Activated effector memory CD4-positive, alpha-beta T cell treated with anti-CD3 and anti-CD28 coated beads, Interleukin-2, amount 50 U/mL, for 16 hours (primary cell): ENCODE measurements at regions not wholly inside any gene's neighbourhood (a gene's known extent, or its start where the extent isn't known, plus 50 kb on each side); places are given as distances from the start of the nearest gene placed in this dataset.

ENCODE experiments used
- DNase-seq: peaks from one replicate; pipeline ENCODE4 v3.0.0-alpha.2; 2020

GRCh38 chr4:13118633-13119032, 365.5 kb downstream of the RAB28 start:
- DNase-seq: no peak

GRCh38 chr4:13117185-13117584, 367.0 kb downstream of the RAB28 start:
- DNase-seq: no peak

DNA sequence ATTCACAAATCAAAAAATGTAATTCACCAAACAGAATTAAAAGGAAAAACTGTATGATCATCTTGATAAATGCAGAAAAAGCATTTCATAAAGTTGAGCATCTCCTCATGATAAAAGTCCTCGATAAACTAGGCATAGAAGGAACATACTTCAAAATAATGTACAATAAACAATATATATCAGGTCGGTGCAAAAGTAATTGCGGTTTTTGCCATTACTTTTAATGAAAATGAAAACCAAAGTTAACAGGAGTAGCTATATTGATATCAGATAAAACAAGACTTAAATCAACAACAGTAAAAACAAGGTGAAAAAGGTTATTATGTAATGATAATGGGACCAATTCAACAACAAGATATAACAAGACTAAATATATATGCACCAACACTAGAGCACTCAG, 372.1 kb downstream of the RAB28 start:
- DNase-seq: no peak

- DNase-seq: no peak
Measured at GRCh38 chr4:13109536-13109935, 374.6 kb downstream of the RAB28 start.

DNA sequence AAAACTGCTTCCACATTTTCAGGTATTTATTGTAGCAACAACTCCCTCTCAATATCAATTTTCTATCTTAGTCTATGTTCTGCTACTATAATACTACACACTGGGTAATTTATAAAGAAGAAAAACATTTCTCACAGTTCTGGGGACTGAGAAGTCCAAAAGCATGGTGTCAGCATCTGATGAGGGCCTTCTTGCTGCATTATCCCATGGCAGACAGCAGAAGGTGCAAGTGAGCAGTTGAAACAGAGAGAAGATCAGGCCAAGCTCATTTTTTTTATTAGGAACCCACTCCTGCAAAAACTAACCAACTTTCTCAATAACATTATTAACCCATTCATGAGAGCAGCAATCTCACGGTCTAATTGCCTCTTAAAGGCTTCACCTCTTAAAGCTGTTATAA, 376.0 kb downstream of the RAB28 start:
- no peak for DNase-seq

DNA sequence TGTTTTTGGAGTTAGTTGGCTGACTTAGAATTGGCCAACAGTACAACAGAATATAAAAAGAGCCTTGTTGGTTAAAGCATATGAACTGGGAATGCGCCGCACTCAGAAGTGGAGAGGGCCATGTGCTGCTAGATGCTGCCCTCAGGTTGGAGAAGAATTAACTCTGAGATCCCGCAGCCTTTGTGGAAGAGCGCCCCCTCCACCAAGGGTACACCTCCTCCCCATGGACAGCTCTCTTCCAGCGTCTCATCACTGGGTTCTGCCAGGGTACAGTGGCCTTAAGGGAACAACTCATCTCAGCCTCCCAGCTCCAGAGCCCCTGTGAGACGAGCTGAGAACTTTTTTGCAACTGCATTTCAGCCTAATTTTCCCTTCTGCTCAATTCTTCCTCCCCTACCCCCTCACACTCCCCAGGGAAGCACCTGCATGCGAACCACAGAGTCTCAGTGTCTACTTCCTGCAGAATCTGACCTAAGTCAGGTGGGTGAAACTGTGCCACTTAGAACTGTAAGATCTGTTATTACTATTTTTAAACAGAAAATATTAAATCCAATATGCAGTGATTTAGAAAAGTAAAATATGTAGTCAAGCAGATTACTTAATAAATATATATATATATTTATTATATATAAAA, 380.6 kb downstream of the RAB28 start:
- no peak for DNase-seq

- no peak for DNase-seq
Measured at GRCh38 chr4:13102092-13102742, 381.9 kb downstream of the RAB28 start.

- no peak for DNase-seq
Measured at GRCh38 chr4:13097971-13098370, 386.2 kb downstream of the RAB28 start.

DNA sequence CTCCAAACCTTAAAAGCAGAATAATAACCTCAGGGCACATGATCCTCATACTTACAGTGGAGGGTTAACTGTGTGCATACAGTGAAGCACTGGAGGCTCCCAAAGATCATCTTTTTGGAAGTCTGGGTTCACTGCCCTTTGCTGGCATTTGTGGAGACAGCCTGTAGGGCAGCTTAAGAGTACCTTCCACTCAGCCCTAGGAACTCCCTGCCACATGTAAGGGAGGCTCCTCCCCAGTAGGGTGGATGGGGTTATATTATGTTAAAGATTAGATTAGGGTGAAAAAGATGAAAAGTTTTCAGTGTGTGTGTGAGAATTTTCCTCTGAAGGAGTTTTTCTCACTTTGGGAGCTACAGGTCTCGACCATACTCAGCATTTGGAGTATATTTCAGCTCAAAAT, 388.4 kb downstream of the RAB28 start:
- DNase-seq: no peak

DNA sequence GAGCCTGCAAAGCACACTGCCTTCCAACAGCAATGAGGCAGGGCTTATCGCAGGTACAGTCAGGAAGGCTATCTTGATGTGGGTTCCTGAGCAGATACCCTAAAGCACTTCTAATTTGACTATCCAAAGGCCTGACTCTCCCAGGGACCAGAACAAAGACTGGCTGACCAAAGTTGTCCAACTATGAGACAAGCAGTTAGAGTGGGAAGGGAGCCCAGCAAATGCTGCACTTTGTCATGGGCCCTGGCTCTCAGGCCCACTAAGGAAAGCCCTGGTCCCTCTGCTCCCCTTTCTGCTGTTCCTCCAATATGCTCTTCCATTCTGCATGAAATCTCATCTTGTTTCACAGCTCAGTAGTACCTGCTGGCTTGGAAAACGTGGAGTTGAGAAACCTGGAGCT, 391.0 kb downstream of the RAB28 start:
- DNase-seq: no peak

GRCh38 chr4:13092702-13093101, 391.4 kb downstream of the RAB28 start:
- DNase-seq: no peak

DNA sequence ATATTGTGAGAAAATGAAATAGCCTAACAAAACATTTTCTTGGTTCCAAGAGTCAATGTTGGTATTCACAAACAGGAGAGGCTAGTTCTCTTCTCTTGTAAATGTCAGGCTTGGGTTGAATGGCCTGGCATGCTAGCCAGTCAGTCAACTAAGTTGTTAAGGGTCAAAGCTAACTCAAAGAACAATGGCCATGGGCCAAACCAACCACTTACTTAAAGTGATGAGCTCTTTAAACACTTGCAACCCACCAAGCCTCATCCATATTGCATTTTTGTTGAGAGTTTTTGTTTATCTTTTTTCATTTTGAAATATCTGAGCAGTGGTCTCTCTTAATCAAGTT, 394.5 kb downstream of the RAB28 start:
- no peak for DNase-seq

GRCh38 chr4:13088726-13089658, 395.1 kb downstream of the RAB28 start:
- DNase-seq: no peak

- no peak for DNase-seq
Measured at GRCh38 chr4:13087041-13087440, 397.1 kb downstream of the RAB28 start.

GRCh38 chr4:13084210-13084609, 399.9 kb downstream of the RAB28 start:
- DNase-seq: no peak

GRCh38 chr4:13081830-13082229, 402.3 kb downstream of the RAB28 start:
- no peak for DNase-seq

GRCh38 chr4:13067077-13067476, 417.1 kb downstream of the RAB28 start:
- DNase-seq: no peak

DNA sequence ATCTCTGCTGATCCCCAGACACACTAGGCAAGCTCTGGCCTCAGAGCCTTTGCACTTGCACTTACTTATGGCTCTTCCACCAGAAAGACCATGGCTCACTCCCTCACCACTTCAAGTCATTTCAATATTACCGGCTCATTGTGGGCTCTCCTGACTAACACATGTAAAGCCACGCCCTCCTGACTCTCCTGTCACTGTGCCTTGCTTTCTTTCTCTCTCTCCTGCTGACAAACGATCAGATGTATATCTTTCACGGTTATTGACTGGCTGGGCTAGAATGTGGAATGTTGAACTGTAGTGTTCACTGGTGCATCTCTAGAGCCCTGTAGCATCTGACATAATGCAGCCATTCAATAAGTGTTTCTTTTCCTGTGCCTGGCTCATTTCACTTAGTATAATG, 425.1 kb downstream of the RAB28 start:
- no peak for DNase-seq

DNA sequence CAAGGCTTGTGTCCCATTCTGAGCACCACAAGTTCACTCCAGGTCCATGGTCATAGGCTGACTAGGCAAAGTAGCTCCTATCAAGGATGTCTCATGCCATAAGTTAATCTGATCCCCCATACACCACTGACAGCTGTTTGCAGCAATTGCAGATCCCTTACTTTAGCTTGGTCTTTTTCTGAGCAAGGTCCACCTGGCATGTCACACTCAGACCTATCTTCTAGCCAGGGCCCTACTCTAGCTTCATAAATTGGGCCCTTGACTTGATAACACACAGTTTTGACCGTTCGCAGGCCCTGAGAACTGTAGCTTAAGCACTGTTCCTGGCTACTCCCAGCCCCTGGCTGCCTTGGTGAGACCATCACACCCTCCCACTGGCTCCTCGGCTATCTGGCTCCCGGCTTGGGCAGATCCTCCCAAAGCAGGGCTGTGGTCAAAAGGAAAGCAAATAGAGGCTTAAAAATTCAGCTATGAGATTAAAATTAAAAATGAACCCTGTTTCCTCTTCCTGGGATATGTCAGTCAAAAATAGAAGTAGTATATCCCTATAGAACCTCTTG, 427.4 kb downstream of the RAB28 start:
- no peak for DNase-seq

DNA sequence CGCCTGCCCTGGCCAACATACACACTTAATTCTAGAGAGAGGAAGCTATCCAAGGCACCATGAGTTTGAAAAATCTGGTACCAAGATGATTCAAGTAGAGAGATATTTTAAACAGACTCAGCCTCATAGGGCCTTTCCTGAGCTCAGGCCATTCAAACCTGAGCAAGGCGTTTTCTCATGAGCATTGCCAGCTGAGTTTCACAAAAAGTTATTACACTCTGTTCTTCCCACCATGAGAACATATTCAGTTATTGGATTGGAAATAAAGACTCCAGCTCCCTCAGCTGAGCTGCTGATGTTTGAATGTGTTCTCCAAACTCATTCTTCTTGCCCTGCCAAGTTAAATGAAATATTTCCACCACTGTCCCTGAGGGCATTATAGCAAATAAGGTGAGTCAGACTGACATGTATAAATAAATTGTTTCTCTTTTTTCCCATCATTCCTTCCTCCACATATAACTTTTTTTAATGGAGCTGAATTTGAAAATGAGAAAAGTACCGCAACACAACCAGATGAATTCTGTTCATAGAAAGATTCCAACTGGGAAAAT, 429.6 kb downstream of the RAB28 start:
- DNase-seq: no peak

- no peak for DNase-seq
Measured at GRCh38 chr4:13047591-13047990, 436.5 kb downstream of the RAB28 start.

DNA sequence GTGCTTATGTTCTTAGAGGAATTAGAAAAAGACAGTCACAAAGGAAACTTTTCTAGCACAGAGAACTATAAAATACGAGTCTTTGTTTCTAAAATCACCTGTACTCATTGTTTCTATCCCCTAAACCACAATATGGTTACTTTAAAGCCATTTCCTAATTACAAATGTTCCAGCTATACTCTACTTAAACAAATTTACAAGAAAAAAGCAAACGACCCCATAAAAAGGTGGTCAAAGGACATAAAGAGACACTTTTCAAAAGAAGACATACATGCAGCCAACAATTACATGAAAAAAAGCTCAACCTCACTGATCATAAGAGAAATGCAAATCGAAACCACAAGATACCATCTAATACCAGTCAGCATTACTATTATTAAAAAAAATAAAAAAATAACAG, 447.3 kb downstream of the RAB28 start:
- no peak for DNase-seq

GRCh38 chr4:13032936-13033335, 451.2 kb downstream of the RAB28 start:
- no peak for DNase-seq
